GM21723 (cell line): ENCODE measurements at regions not wholly inside any gene's neighbourhood (a gene's known extent, or its start where the extent isn't known, plus 50 kb on each side); places are given as distances from the start of the nearest gene placed in this dataset.

Experiments
- ATAC-seq: cut with Tn5 transposase; IDR thresholded peaks from one replicate; pipeline ENCODE4 v1.9.1; 2021; ENCODE audit warnings: mild to moderate bottlenecking, moderate library complexity; ENCODE audit not compliant: unreplicated experiment

DNA sequence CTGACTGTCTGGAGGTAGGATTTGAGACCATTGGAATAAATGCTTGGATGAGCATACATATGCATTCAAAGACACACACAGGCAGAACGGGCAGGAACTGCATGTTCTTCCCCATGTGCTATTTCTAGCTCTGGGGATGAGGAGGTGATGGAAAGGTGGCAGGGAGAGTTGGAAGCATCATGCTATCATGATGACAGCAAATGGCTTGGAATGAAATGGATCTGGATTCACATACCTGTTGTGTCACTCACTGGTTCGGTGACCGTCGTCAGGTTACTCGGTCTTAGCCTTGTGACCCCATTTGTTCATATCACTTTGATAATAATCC, 627.9 kb upstream of the KIRREL3 start:
- no peak for ATAC-seq

- no peak for ATAC-seq
These were observed 627.3 kb upstream of the KIRREL3 start for GRCh38 chr11:127627629-127628457.

- no peak for ATAC-seq
These were observed 626.6 kb upstream of the KIRREL3 start for GRCh38 chr11:127627204-127627603.

DNA sequence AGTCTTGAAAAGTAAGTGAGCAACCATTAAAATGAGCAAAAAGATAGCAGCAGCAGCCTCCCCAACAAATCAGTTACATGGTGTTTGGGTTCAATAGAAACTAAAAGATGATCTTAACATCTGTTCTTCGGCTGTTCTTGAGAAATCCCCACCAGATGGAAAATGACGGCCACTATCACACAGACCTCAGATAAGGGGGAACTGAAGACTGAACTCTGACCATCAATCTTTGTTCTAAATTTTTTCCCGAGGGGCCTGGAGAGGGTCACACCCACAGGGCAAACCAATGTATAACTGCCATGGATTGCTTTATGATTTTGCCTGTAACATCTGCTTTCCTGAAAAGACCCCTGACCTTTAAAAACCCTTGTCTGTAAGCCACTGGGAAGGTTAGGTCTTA, 624.8 kb upstream of the KIRREL3 start:
- no peak for ATAC-seq

DNA sequence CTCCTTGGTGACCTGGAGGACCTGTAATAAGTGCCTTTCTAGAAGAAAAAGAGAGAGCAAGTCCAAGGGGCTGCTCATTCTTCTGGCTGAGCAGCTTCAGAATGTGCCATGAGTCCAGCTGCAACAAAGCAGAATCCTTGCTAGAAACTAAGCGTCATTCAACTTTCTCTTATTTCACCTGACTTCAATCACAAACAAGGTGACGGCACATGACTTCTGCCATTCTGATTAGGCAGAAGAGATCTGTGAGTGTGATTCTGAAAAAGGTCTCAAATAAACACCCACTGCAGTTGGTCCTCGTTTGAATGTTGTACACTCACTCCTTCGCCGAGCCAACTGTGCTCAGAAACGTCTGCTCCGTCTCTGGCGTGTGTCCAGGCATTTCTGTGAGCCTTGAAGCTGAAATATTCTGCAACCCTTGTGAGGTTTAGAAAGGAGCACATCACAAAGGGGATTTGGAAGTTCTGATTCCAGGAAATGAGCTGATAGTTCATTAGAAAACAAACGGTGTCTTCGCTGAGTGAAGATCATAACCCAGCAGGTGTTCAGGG, 623.8 kb upstream of the KIRREL3 start:
- no peak for ATAC-seq

DNA sequence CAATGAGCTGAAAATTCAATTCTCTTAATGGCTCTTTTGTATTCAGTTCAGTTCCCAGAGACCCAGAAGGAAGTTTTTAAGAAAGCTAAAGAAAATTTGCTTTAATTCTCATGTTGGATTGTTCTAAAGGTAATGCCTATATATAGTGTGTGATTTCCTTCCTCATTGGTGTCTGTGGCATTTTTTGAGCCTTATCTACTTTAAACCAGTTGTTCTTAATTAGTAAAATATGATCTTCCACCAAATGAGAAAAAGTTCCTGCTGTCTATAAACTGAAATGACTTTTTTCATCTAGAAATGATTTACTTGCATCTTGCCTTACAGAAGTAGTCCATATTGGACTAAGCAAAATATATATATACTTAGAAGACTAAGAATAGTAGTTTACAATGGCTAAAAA, 622.1 kb upstream of the KIRREL3 start:
- ATAC-seq: no peak

- ATAC-seq: no peak
These were observed 620.1 kb upstream of the KIRREL3 start for GRCh38 chr11:127620671-127621070.

DNA sequence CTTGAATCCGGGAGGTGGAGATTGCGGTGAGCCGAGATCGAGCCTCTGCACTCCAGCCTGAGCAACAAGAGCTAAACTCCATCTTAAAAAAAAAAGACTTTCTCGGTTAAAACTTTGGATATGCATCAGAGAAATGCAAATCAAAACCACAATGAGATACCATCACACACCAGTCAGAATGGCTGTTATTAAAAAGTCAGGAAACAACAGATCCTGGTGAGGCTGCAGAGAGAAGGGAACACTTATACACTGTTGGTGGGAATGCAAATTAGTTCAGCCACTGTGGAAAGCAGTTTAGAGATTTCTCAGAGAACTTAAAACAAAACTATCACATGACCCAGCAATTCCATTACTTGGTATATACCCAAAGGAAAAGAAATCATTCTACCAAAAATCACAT, 619.4 kb upstream of the KIRREL3 start:
- ATAC-seq: no peak

DNA sequence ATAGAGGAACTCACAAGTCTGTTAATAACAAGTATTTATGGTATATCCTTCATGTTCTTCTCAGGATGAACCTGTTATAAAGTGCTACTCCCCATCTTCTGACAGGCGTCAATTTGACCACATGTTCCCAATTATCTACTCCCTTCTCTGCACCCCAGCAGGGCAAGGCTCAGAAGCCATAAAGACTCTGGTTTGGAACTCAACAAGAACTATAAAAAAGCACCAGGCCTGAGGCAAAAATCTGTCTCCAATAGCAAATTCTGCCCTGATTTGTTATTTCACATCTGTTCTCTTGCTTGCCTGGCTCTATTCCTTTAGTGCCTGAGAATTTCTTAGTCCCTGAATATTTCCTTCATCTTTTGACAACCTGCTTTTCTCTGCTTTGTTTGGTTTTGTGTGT, 618.2 kb upstream of the KIRREL3 start:
- ATAC-seq: no peak

GRCh38 chr11:127616158-127616557, 615.6 kb upstream of the KIRREL3 start:
- no peak for ATAC-seq

GRCh38 chr11:127612607-127613006, 612.0 kb upstream of the KIRREL3 start:
- no peak for ATAC-seq

DNA sequence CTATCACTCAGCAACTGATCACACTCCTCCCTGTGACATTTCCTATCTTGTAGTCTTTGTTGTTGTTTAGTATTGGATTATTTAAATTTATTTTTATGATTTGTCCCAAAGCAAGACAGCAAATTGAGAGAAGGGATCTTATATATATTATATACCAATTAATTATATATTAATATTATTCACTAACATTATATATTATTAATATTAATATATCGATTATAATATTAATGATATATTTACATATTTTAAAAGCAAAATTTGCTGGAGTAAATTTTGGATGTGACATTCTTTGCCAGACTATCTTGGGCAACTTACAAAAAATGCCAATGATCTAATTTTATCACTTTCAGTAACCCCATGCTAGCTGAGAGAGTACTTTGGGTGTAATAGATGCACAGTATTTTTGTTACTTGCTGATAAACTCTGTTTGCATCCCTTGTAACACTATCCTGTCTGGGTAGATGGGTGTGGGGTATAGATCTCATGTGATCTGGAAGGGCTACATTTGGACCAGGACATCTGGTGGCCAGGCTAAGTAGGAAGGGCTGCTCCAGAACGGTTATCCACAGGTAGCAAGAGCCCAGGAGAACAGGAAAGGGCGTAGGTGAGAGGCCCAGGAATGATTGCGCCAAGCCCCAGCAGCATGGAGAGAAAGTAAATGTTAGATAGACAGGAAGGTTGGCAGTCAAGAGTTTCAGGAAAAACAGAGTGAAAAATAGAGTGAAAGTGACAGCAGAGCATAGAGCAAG, 608.6 kb upstream of the KIRREL3 start:
- no peak for ATAC-seq

DNA sequence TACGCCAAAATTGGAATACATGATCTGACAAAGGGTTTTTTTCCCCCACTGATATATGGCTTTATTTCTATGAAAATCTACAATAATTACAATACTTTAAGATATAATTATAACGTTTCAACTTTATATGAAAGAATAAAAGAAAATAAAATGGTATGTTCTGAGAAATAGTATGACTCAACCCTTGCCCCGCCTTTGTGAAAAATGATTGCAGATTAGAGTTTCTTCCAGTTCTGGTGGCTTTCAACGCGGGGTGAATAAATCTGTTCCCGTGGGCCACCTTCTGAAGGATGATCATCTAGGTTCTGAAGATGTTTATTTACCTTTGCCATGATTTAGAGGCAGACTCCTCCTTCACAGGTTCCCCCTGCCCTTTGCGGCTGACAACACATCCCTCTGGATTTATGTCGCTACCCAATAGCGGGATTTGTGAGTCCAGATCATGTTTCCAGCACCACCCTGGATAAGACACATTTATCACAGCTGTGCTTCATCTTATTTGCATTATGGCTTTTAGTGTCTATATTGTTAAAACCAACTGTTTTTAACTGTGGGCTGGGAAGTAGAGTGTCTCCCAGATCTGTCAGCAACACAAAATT, 607.0 kb upstream of the KIRREL3 start:
- no peak for ATAC-seq

GRCh38 chr11:127601578-127601977, 601.0 kb upstream of the KIRREL3 start:
- ATAC-seq: no peak

DNA sequence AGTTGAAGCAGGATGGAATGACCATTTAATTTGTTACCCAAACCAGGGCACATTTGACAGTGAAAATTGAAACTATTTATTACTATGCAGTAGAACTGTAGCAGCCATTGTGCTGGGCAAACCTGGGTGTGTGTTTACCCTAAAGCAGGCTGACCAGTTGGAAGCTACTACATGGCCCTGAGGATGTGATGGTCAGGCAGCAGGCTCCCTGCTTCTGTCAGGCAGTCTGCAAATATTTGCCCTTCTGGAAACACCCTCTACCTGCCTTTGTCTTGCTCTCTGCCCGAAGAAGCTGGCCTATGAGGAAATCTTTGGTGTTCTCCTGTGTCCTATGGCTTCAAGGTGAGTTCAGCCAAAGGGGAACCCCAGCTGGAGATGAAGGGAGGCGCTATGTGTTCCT, 600.1 kb upstream of the KIRREL3 start:
- no peak for ATAC-seq

DNA sequence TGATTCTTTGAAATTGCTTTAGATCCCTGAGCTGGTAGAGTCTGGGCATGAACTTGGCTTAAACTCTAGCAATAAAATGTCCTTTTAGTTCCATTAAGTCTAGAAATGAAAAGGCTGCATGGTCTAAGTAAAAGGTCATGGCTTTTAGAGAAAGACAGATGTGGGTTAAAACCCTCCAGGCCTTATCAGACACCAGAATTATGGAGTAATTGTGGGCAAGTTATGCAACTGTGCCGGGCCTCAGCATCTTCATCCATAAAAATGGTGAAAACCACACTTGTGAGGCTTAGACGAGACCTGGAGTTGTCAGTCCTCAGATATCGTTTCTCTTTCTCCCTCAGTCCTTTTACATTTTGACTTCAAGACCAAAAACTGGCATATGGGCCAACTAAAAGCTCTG, 597.9 kb upstream of the KIRREL3 start:
- no peak for ATAC-seq

- ATAC-seq: no peak
These were observed 595.9 kb upstream of the KIRREL3 start for GRCh38 chr11:127596433-127596832.

DNA sequence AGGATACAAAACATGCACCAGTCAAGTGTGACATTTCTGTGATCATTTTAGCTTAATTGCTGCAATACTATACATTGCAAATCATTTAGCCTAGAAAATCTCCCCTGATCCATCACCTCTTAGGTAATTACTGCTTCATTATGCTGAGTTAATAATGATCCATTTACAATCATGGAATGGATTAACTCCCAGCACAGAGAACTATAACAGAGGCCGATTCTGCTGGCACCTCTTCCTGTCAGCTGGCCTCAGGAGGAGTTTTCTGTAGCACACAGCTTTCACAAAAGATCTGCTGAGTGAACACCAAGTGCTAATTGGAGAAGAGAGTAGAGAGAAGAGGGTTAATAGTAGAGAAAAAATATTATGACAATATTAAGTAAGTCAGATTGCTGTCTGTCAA, 591.8 kb upstream of the KIRREL3 start:
- ATAC-seq: no peak

- ATAC-seq: no peak
These were observed 589.7 kb upstream of the KIRREL3 start for GRCh38 chr11:127590314-127590713.

DNA sequence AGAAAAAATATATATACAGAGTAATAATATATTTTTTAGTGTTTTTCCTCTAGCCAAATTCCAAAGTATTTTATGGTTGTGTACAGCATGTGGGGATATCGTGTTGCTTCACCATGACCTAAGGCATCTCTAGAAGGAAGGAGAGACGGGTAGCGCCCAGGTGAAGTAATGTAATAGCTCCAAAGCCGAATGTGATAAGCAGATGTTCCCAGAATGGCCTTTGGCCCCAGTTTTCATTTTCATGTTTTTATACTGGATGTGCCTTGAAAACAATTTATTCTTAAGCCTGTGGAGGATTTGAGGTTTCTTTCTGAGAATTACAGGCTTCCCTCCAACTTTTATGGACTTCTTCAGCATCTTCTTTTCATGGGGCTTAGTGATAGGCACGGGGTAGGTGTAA, 587.9 kb upstream of the KIRREL3 start:
- ATAC-seq: no peak

GRCh38 chr11:127587511-127587910, 586.9 kb upstream of the KIRREL3 start:
- no peak for ATAC-seq

DNA sequence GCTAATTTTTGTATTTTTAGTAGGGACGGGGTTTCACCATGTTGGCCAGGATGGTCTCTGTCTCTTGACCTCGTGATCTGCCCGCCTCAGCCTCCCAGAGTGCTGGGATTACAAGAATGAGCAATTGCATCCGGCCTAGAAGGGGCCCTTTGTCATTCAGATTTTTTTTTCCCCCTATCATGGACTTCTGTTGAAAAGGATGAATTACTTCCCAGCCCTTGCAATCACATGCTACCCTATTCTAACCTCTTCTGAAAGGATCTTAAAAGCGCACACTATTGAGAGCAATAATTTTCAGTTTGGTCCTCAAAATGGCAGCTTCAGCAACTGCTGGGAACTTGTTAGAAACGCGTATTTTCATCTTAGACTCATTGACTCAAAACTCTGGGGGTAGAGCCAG, 575.6 kb upstream of the KIRREL3 start:
- no peak for ATAC-seq
